ENCODE measurements at regions not wholly inside any gene's neighbourhood (a gene's known extent, or its start where the extent isn't known, plus 50 kb on each side); places are given as distances from the start of the nearest gene placed in this dataset.

- H3K27me3 Mint-ChIP-seq (ENCODE audit: low read depth): no peaks in the 10 kb centered on the region
- H3K4me3 Mint-ChIP-seq: no peak overlapping the region
- H3K4me1 Mint-ChIP-seq (ENCODE audit: low read depth): no peaks in the 10 kb centered on the region
- H3K36me3 Mint-ChIP-seq (ENCODE audit: insufficient read depth): no peaks in the 10 kb centered on the region
- ATAC-seq (no peak), DNase-seq (no peak)
- H3K9me3 Mint-ChIP-seq: peaks cover 23% of the 10 kb centered on the region
These were observed 337.6 kb upstream of the CHRM2 start for GRCh38 chr7:136530831-136531230.

- Mint-ChIP-seq H3K9me3 (peaks cover 17% of the 10 kb centered on the region), H3K27me3 (ENCODE audit: low read depth) (no peaks in the 10 kb centered on the region), H3K4me1 (ENCODE audit: low read depth) (no peaks in the 10 kb centered on the region), H3K4me3 (no peak overlapping the region), H3K36me3 (ENCODE audit: insufficient read depth) (no peaks in the 10 kb centered on the region)
- ATAC-seq (no peak), DNase-seq (no peak)
These were observed 340.1 kb upstream of the CHRM2 start for GRCh38 chr7:136528329-136528728.

- no peak for DNase-seq
- Mint-ChIP-seq H3K27me3 (ENCODE audit: low read depth) (no peaks in the 10 kb centered on the region), H3K4me1 (ENCODE audit: low read depth) (no peaks in the 10 kb centered on the region), H3K36me3 (ENCODE audit: insufficient read depth) (no peaks in the 10 kb centered on the region), H3K9me3 (peaks cover 10% of the 10 kb centered on the region), H3K4me3 (no peak overlapping the region)
- ATAC-seq: no peak
These were observed 340.9 kb upstream of the CHRM2 start for GRCh38 chr7:136527554-136527953.

- DNase-seq (no peak), ATAC-seq (peak in 1 of 2 donors; percentile 23)
- peaks cover 6% of the 10 kb centered on the region for H3K9me3 Mint-ChIP-seq
- no peak overlapping the region for H3K4me3 Mint-ChIP-seq
- H3K27me3 Mint-ChIP-seq (ENCODE audit: low read depth): no peaks in the 10 kb centered on the region
- H3K4me1 Mint-ChIP-seq (ENCODE audit: low read depth): no peaks in the 10 kb centered on the region
- H3K36me3 Mint-ChIP-seq (ENCODE audit: insufficient read depth): no peaks in the 10 kb centered on the region
These were observed 341.9 kb upstream of the CHRM2 start for GRCh38 chr7:136526408-136527105.

GRCh38 chr7:136523571-136523970 is 344.9 kb upstream of the CHRM2 start:
- Mint-ChIP-seq H3K4me1 (ENCODE audit: low read depth) (no peaks in the 10 kb centered on the region), H3K36me3 (ENCODE audit: insufficient read depth) (no peaks in the 10 kb centered on the region), H3K4me3 (no peak overlapping the region), H3K9me3 (peaks cover 6% of the 10 kb centered on the region), H3K27me3 (ENCODE audit: low read depth) (no peaks in the 10 kb centered on the region)
- ATAC-seq (no peak), DNase-seq (no peak)

GRCh38 chr7:136517971-136518370 is 350.5 kb upstream of the CHRM2 start:
- no peak for ATAC-seq
- no peaks in the 10 kb centered on the region for H3K27me3 Mint-ChIP-seq (ENCODE audit: low read depth)
- H3K9me3 Mint-ChIP-seq: peaks cover 5% of the 10 kb centered on the region
- H3K4me1 Mint-ChIP-seq (ENCODE audit: low read depth): no peaks in the 10 kb centered on the region
- no peaks in the 10 kb centered on the region for H3K36me3 Mint-ChIP-seq (ENCODE audit: insufficient read depth)
- no peak overlapping the region for H3K4me3 Mint-ChIP-seq
- no peak for DNase-seq

- no peak for ATAC-seq
- Mint-ChIP-seq H3K27me3 (ENCODE audit: low read depth) (no peaks in the 10 kb centered on the region), H3K4me1 (ENCODE audit: low read depth) (no peaks in the 10 kb centered on the region), H3K36me3 (ENCODE audit: insufficient read depth) (no peaks in the 10 kb centered on the region), H3K9me3 (peaks cover 6% of the 10 kb centered on the region), H3K4me3 (no peak overlapping the region)
- no peak for DNase-seq
These were observed 353.7 kb upstream of the CHRM2 start for GRCh38 chr7:136514776-136515175.

GRCh38 chr7:136513744-136514143 is 354.7 kb upstream of the CHRM2 start:
- no peaks in the 10 kb centered on the region for H3K27me3 Mint-ChIP-seq (ENCODE audit: low read depth)
- H3K4me3 Mint-ChIP-seq: no peak overlapping the region
- peaks cover 6% of the 10 kb centered on the region for H3K9me3 Mint-ChIP-seq
- no peaks in the 10 kb centered on the region for H3K4me1 Mint-ChIP-seq (ENCODE audit: low read depth)
- DNase-seq (no peak), ATAC-seq (no peak)
- H3K36me3 Mint-ChIP-seq (ENCODE audit: insufficient read depth): no peaks in the 10 kb centered on the region

- no peak for ATAC-seq
- Mint-ChIP-seq H3K27me3 (ENCODE audit: low read depth) (no peaks in the 10 kb centered on the region), H3K9me3 (peaks cover 10% of the 10 kb centered on the region), H3K4me1 (ENCODE audit: low read depth) (no peaks in the 10 kb centered on the region), H3K4me3 (no peak overlapping the region), H3K36me3 (ENCODE audit: insufficient read depth) (no peaks in the 10 kb centered on the region)
- no peak for DNase-seq
These were observed 359.0 kb upstream of the CHRM2 start for GRCh38 chr7:136509466-136509865.

GRCh38 chr7:136502162-136502561 is 366.3 kb upstream of the CHRM2 start:
- H3K4me3 Mint-ChIP-seq: no peak overlapping the region
- ATAC-seq (no peak), DNase-seq (no peak)
- H3K36me3 Mint-ChIP-seq (ENCODE audit: insufficient read depth): no peaks in the 10 kb centered on the region
- no peaks in the 10 kb centered on the region for H3K4me1 Mint-ChIP-seq (ENCODE audit: low read depth)
- peaks cover 7% of the 10 kb centered on the region for H3K9me3 Mint-ChIP-seq
- no peaks in the 10 kb centered on the region for H3K27me3 Mint-ChIP-seq (ENCODE audit: low read depth)

- ATAC-seq: no peak
- H3K4me1 Mint-ChIP-seq (ENCODE audit: low read depth): no peaks in the 10 kb centered on the region
- DNase-seq: no peak
- peaks cover 7% of the 10 kb centered on the region for H3K9me3 Mint-ChIP-seq
- H3K4me3 Mint-ChIP-seq: no peak overlapping the region
- H3K36me3 Mint-ChIP-seq (ENCODE audit: insufficient read depth): no peaks in the 10 kb centered on the region
- no peaks in the 10 kb centered on the region for H3K27me3 Mint-ChIP-seq (ENCODE audit: low read depth)
These were observed 367.3 kb upstream of the CHRM2 start for GRCh38 chr7:136501151-136501550.

GRCh38 chr7:136496551-136496950 is 371.9 kb upstream of the CHRM2 start:
- Mint-ChIP-seq H3K4me1 (ENCODE audit: low read depth) (no peaks in the 10 kb centered on the region), H3K4me3 (no peak overlapping the region), H3K9me3 (peaks cover 16% of the 10 kb centered on the region), H3K36me3 (ENCODE audit: insufficient read depth) (no peaks in the 10 kb centered on the region), H3K27me3 (ENCODE audit: low read depth) (no peaks in the 10 kb centered on the region)
- DNase-seq (no peak), ATAC-seq (no peak)

GRCh38 chr7:136495081-136495480 is 373.4 kb upstream of the CHRM2 start:
- H3K9me3 Mint-ChIP-seq: peaks cover 16% of the 10 kb centered on the region
- no peaks in the 10 kb centered on the region for H3K27me3 Mint-ChIP-seq (ENCODE audit: low read depth)
- H3K4me3 Mint-ChIP-seq: no peak overlapping the region
- DNase-seq (no peak), ATAC-seq (no peak)
- H3K36me3 Mint-ChIP-seq (ENCODE audit: insufficient read depth): no peaks in the 10 kb centered on the region
- no peaks in the 10 kb centered on the region for H3K4me1 Mint-ChIP-seq (ENCODE audit: low read depth)

- no peak for ATAC-seq
- no peaks in the 10 kb centered on the region for H3K27me3 Mint-ChIP-seq (ENCODE audit: low read depth)
- no peak overlapping the region for H3K4me3 Mint-ChIP-seq
- H3K4me1 Mint-ChIP-seq (ENCODE audit: low read depth): no peaks in the 10 kb centered on the region
- DNase-seq: no peak
- no peaks in the 10 kb centered on the region for H3K36me3 Mint-ChIP-seq (ENCODE audit: insufficient read depth)
- peaks cover 18% of the 10 kb centered on the region for H3K9me3 Mint-ChIP-seq
These were observed 376.1 kb upstream of the CHRM2 start for GRCh38 chr7:136492366-136492765.

- ATAC-seq: no peak
- Mint-ChIP-seq H3K4me3 (no peak overlapping the region), H3K27me3 (ENCODE audit: low read depth) (no peaks in the 10 kb centered on the region), H3K9me3 (peaks cover 18% of the 10 kb centered on the region), H3K4me1 (ENCODE audit: low read depth) (no peaks in the 10 kb centered on the region), H3K36me3 (ENCODE audit: insufficient read depth) (no peaks in the 10 kb centered on the region)
- DNase-seq: no peak
These were observed 378.6 kb upstream of the CHRM2 start for GRCh38 chr7:136489808-136490207.

- no peak for DNase-seq
- Mint-ChIP-seq H3K4me1 (ENCODE audit: low read depth) (no peaks in the 10 kb centered on the region), H3K9me3 (peaks cover 16% of the 10 kb centered on the region), H3K27me3 (ENCODE audit: low read depth) (no peaks in the 10 kb centered on the region), H3K4me3 (no peak overlapping the region), H3K36me3 (ENCODE audit: insufficient read depth) (no peaks in the 10 kb centered on the region)
- no peak for ATAC-seq
These were observed 387.6 kb upstream of the CHRM2 start for GRCh38 chr7:136480901-136481300.

Data from activated T-cell treated with anti-CD3 and anti-CD28 coated beads, Interleukin-2, amount 50 U/mL, for 4 hours (primary cell).